ENCODE measurements at regions not wholly inside any gene's neighbourhood (a gene's known extent, or its start where the extent isn't known, plus 50 kb on each side); places are given as distances from the start of the nearest gene placed in this dataset.

GRCh38 chr5:165712011-165712410 is 2206.6 kb downstream of the MAT2B start:
- H3K4me3 ChIP-seq (ENCODE audit: low read depth, low read length), result no peak overlapping the region
- TF ChIP-seq MYC (IDR thresholded peaks at IDR 0.05; ENCODE audit: low read depth, low read length), result no peak
- no peak for TF ChIP-seq POLR2A (IDR thresholded peaks at IDR 0.05; ENCODE audit: extremely low read depth, insufficient read length)
- no peak for TF ChIP-seq MAX (IDR thresholded peaks at IDR 0.05; ENCODE audit: low read depth, low read length)
- TF ChIP-seq CTCF (IDR thresholded peaks at IDR 0.05; ENCODE audit: low read depth, low read length), result no peak
- DNase-seq (ENCODE audit: low read depth), result no peak

- H3K4me3 ChIP-seq (ENCODE audit: low read depth, low read length), result no peak overlapping the region
- TF ChIP-seq MAX (IDR thresholded peaks at IDR 0.05; ENCODE audit: low read depth, low read length) (no peak), CTCF (IDR thresholded peaks at IDR 0.05; ENCODE audit: low read depth, low read length) (no peak), POLR2A (IDR thresholded peaks at IDR 0.05; ENCODE audit: extremely low read depth, insufficient read length) (no peak), MYC (IDR thresholded peaks at IDR 0.05; ENCODE audit: low read depth, low read length) (no peak)
- no peak for DNase-seq (ENCODE audit: low read depth)
Observed at GRCh38 chr5:165714598-165714997, 2209.2 kb downstream of the MAT2B start.

GRCh38 chr5:165720901-165721300 is 2215.5 kb downstream of the MAT2B start:
- TF ChIP-seq CTCF (IDR thresholded peaks at IDR 0.05; ENCODE audit: low read depth, low read length), result no peak
- TF ChIP-seq MAX (IDR thresholded peaks at IDR 0.05; ENCODE audit: low read depth, low read length), result no peak
- TF ChIP-seq POLR2A (IDR thresholded peaks at IDR 0.05; ENCODE audit: extremely low read depth, insufficient read length), result no peak
- TF ChIP-seq MYC (IDR thresholded peaks at IDR 0.05; ENCODE audit: low read depth, low read length), result no peak
- DNase-seq (ENCODE audit: low read depth), result no peak
- no peak overlapping the region for H3K4me3 ChIP-seq (ENCODE audit: low read depth, low read length)

GRCh38 chr5:165722401-165722800 is 2217.0 kb downstream of the MAT2B start:
- no peak overlapping the region for H3K4me3 ChIP-seq (ENCODE audit: low read depth, low read length)
- no peak for TF ChIP-seq POLR2A (IDR thresholded peaks at IDR 0.05; ENCODE audit: extremely low read depth, insufficient read length)
- no peak for TF ChIP-seq MYC (IDR thresholded peaks at IDR 0.05; ENCODE audit: low read depth, low read length)
- TF ChIP-seq CTCF (IDR thresholded peaks at IDR 0.05; ENCODE audit: low read depth, low read length), result no peak
- no peak for TF ChIP-seq MAX (IDR thresholded peaks at IDR 0.05; ENCODE audit: low read depth, low read length)
- no peak for DNase-seq (ENCODE audit: low read depth)

- TF ChIP-seq CTCF (IDR thresholded peaks at IDR 0.05; ENCODE audit: low read depth, low read length) (no peak), POLR2A (IDR thresholded peaks at IDR 0.05; ENCODE audit: extremely low read depth, insufficient read length) (no peak), MYC (IDR thresholded peaks at IDR 0.05; ENCODE audit: low read depth, low read length) (no peak), MAX (IDR thresholded peaks at IDR 0.05; ENCODE audit: low read depth, low read length) (no peak)
- no peak overlapping the region for H3K4me3 ChIP-seq (ENCODE audit: low read depth, low read length)
- DNase-seq (ENCODE audit: low read depth), result no peak
Observed at GRCh38 chr5:165723931-165724330, 2218.5 kb downstream of the MAT2B start.

GRCh38 chr5:165728425-165728824 is 2223.0 kb downstream of the MAT2B start:
- TF ChIP-seq CTCF (IDR thresholded peaks at IDR 0.05; ENCODE audit: low read depth, low read length) (no peak), POLR2A (IDR thresholded peaks at IDR 0.05; ENCODE audit: extremely low read depth, insufficient read length) (no peak), MYC (IDR thresholded peaks at IDR 0.05; ENCODE audit: low read depth, low read length) (no peak), MAX (IDR thresholded peaks at IDR 0.05; ENCODE audit: low read depth, low read length) (no peak)
- no peak overlapping the region for H3K4me3 ChIP-seq (ENCODE audit: low read depth, low read length)
- DNase-seq (ENCODE audit: low read depth), result no peak

Data from NB4 (cell line).